ENCODE measurements at regions not wholly inside any gene's neighbourhood (a gene's known extent, or its start where the extent isn't known, plus 50 kb on each side); places are given as distances from the start of the nearest gene placed in this dataset.

DNA sequence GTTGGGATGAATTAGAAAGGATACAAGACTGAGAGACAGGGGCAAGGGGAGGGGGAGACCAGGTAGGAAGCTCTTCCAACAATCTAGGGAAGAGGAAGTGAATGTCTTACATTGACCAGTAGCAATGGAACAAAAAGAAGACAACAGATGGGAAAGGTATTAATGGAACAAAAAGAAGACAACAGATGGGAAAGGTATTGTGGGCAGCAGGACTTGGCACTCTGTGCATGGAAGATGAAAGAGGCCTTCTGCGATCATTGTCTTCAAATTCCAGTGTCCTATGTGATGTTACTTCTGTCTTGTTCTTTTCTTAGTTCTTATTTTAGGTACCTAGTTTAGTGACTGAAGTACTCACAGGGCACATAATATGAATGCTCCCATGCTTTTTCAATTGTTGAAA, 161.8 kb downstream of the PALM2AKAP2 start:
- Mint-ChIP-seq H3K27ac (ENCODE audit: unreplicated experiment) (no peak overlapping the region), H3K27me3 (ENCODE audit: low read depth, unreplicated experiment) (no peaks in the 10 kb centered on the region), H3K4me3 (ENCODE audit: unreplicated experiment) (no peak overlapping the region), H3K36me3 (ENCODE audit: low read depth, unreplicated experiment) (peaks cover 13% of the 10 kb centered on the region), H3K9me3 (ENCODE audit: unreplicated experiment) (no peaks in the 10 kb centered on the region), H3K4me1 (ENCODE audit: low read depth, unreplicated experiment) (no peaks in the 10 kb centered on the region)
- H2AFZ ChIP-seq (ENCODE audit: low read depth, low read length), result no peak overlapping the region
- no peaks in the 10 kb centered on the region for H4K20me1 ChIP-seq (ENCODE audit: insufficient read depth, low read length)
- no peak overlapping the region for H3K4me3 ChIP-seq (ENCODE audit: insufficient read depth, low read depth, low read length)
- H3K9me3 ChIP-seq (ENCODE audit: insufficient read depth, low read depth, low read length), result no peaks in the 10 kb centered on the region
- no peaks in the 10 kb centered on the region for H3K4me1 ChIP-seq (ENCODE audit: insufficient read depth, low read length)
- DNase-seq (ENCODE audit: low read depth) (no peak), FAIRE-seq (no peak)
- no peak overlapping the region for H3K9ac ChIP-seq (ENCODE audit: low read length)
- no peaks in the 10 kb centered on the region for H3K27me3 ChIP-seq (ENCODE audit: insufficient read depth, low read length)
- no peaks in the 10 kb centered on the region for H3K36me3 ChIP-seq (ENCODE audit: insufficient read depth, low read length)
- H3K4me2 ChIP-seq (ENCODE audit: low read length), result no peak overlapping the region
- TF ChIP-seq EZH2 (IDR thresholded peaks at IDR 0.05; ENCODE audit: insufficient read depth, low read length) (no peak), CTCF (IDR thresholded peaks at IDR 0.05; ENCODE audit: insufficient read depth, low read depth, low read length) (no peak)
- H3K79me2 ChIP-seq (ENCODE audit: insufficient read depth, low read length), result no peaks in the 10 kb centered on the region
- H3K27ac ChIP-seq (ENCODE audit: low read depth, low read length), result no peak overlapping the region

GRCh38 chr9:109945573-109945972, 165.6 kb downstream of the PALM2AKAP2 start:
- H4K20me1 ChIP-seq (ENCODE audit: insufficient read depth, low read length), result peaks cover 3% of the 10 kb centered on the region
- no peaks in the 10 kb centered on the region for H3K9me3 ChIP-seq (ENCODE audit: insufficient read depth, low read depth, low read length)
- no peak overlapping the region for H3K27ac Mint-ChIP-seq (ENCODE audit: unreplicated experiment)
- peaks cover 18% of the 10 kb centered on the region for H3K36me3 Mint-ChIP-seq (ENCODE audit: low read depth, unreplicated experiment)
- H3K36me3 ChIP-seq (ENCODE audit: insufficient read depth, low read length), result no peaks in the 10 kb centered on the region
- H3K4me1 Mint-ChIP-seq (ENCODE audit: low read depth, unreplicated experiment), result peaks cover 2% of the 10 kb centered on the region
- no peaks in the 10 kb centered on the region for H3K27me3 ChIP-seq (ENCODE audit: insufficient read depth, low read length)
- no peak for DNase-seq (ENCODE audit: low read depth)
- H3K4me3 Mint-ChIP-seq (ENCODE audit: unreplicated experiment), result no peak overlapping the region
- H3K79me2 ChIP-seq (ENCODE audit: insufficient read depth, low read length), result no peaks in the 10 kb centered on the region
- H3K4me3 ChIP-seq (ENCODE audit: insufficient read depth, low read depth, low read length), result no peak overlapping the region
- H3K9me3 Mint-ChIP-seq (ENCODE audit: unreplicated experiment), result no peaks in the 10 kb centered on the region
- no peaks in the 10 kb centered on the region for H3K4me1 ChIP-seq (ENCODE audit: insufficient read depth, low read length)
- H3K4me2 ChIP-seq (ENCODE audit: low read length), result no peak overlapping the region
- H3K27ac ChIP-seq (ENCODE audit: low read depth, low read length), result no peak overlapping the region
- H3K27me3 Mint-ChIP-seq (ENCODE audit: low read depth, unreplicated experiment), result no peaks in the 10 kb centered on the region
- no peak overlapping the region for H2AFZ ChIP-seq (ENCODE audit: low read depth, low read length)
- TF ChIP-seq EZH2 (IDR thresholded peaks at IDR 0.05; ENCODE audit: insufficient read depth, low read length) (no peak), CTCF (IDR thresholded peaks at IDR 0.05; ENCODE audit: insufficient read depth, low read depth, low read length) (no peak)
- no peak overlapping the region for H3K9ac ChIP-seq (ENCODE audit: low read length)
- no peak for FAIRE-seq

DNA sequence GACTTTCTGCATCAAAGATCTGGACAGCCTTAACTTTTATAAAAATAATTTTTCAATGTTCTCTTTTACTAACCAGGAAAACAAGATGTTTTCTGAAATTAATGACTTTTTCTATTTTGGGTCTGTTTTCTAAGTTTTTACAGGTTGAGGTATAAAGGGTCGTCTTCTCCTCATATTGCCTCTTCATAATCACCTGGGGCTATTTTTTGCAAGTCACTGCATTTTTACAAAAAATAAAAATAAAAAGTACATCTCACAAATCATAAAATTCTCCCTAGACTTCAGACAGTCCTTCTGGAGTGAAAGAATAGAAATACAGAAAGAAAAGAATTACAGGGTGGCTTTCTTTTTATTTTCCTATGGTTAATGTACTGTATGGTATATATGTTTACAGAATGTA, 168.5 kb downstream of the PALM2AKAP2 start:
- Mint-ChIP-seq H3K9me3 (ENCODE audit: unreplicated experiment) (no peaks in the 10 kb centered on the region), H3K4me3 (ENCODE audit: unreplicated experiment) (no peak overlapping the region), H3K4me1 (ENCODE audit: low read depth, unreplicated experiment) (peaks cover 10% of the 10 kb centered on the region), H3K36me3 (ENCODE audit: low read depth, unreplicated experiment) (peaks cover 15% of the 10 kb centered on the region), H3K27me3 (ENCODE audit: low read depth, unreplicated experiment) (no peaks in the 10 kb centered on the region), H3K27ac (ENCODE audit: unreplicated experiment) (no peak overlapping the region)
- Histone ChIP-seq H3K27me3 (ENCODE audit: insufficient read depth, low read length) (no peaks in the 10 kb centered on the region), H2AFZ (ENCODE audit: low read depth, low read length) (no peak overlapping the region), H3K79me2 (ENCODE audit: insufficient read depth, low read length) (no peaks in the 10 kb centered on the region), H4K20me1 (ENCODE audit: insufficient read depth, low read length) (peaks cover 8% of the 10 kb centered on the region), H3K4me2 (ENCODE audit: low read length) (no peak overlapping the region), H3K4me3 (ENCODE audit: insufficient read depth, low read depth, low read length) (no peak overlapping the region), H3K9ac (ENCODE audit: low read length) (no peak overlapping the region), H3K27ac (ENCODE audit: low read depth, low read length) (no peak overlapping the region), H3K4me1 (ENCODE audit: insufficient read depth, low read length) (no peaks in the 10 kb centered on the region), H3K9me3 (ENCODE audit: insufficient read depth, low read depth, low read length) (no peaks in the 10 kb centered on the region), H3K36me3 (ENCODE audit: insufficient read depth, low read length) (no peaks in the 10 kb centered on the region)
- TF ChIP-seq EZH2 (IDR thresholded peaks at IDR 0.05; ENCODE audit: insufficient read depth, low read length) (no peak), CTCF (IDR thresholded peaks at IDR 0.05; ENCODE audit: insufficient read depth, low read depth, low read length) (no peak)
- no peak for DNase-seq (ENCODE audit: low read depth)
- no peak for FAIRE-seq
